ENCODE measurements at regions not wholly inside any gene's neighbourhood (a gene's known extent, or its start where the extent isn't known, plus 50 kb on each side); places are given as distances from the start of the nearest gene placed in this dataset.
A peak's percentile ranks its signal among the peaks of the same experiment; 100 is the strongest.
"Not testable (repeated sequence)": the region's sequence is repeated elsewhere in the genome, so short reads cannot be mapped to it uniquely, and the experiment has no call there.

GRCh38 chr7:66489065-66489464 is 139.6 kb upstream of the KCTD7 start:
- H3K36me3 ChIP-seq (ENCODE audit: insufficient read depth, low read length); H3K4me1 ChIP-seq (ENCODE audit: insufficient read depth, low read length); H3K27ac ChIP-seq (ENCODE audit: low read depth, low read length); H3K9ac ChIP-seq (ENCODE audit: low read depth, low read length); H3K27me3 ChIP-seq (ENCODE audit: insufficient read depth, low read length); H3K9me3 ChIP-seq (ENCODE audit: insufficient read depth, low read depth, low read length); H3K4me3 ChIP-seq (ENCODE audit: low read length): not testable (repeated sequence)
- WGBS: 96% methylated on average over 8 of the region's 8 CpGs

- H3K27ac ChIP-seq (ENCODE audit: low read depth, low read length); H3K9ac ChIP-seq (ENCODE audit: low read depth, low read length); H3K36me3 ChIP-seq (ENCODE audit: insufficient read depth, low read length); H3K9me3 ChIP-seq (ENCODE audit: insufficient read depth, low read depth, low read length); H3K27me3 ChIP-seq (ENCODE audit: insufficient read depth, low read length); H3K4me3 ChIP-seq (ENCODE audit: low read length); H3K4me1 ChIP-seq (ENCODE audit: insufficient read depth, low read length): not testable (repeated sequence)
- WGBS: 86% methylated on average over 2 of the region's 2 CpGs
Measured at GRCh38 chr7:66489741-66490140, 138.9 kb upstream of the KCTD7 start.

GRCh38 chr7:66490979-66491378 is 137.7 kb upstream of the KCTD7 start:
- not testable (repeated sequence) for H3K4me3 ChIP-seq (ENCODE audit: low read length); H3K9ac ChIP-seq (ENCODE audit: low read depth, low read length); H3K9me3 ChIP-seq (ENCODE audit: insufficient read depth, low read depth, low read length); H3K4me1 ChIP-seq (ENCODE audit: insufficient read depth, low read length); H3K27me3 ChIP-seq (ENCODE audit: insufficient read depth, low read length); H3K36me3 ChIP-seq (ENCODE audit: insufficient read depth, low read length)
- peak overlapping the region; percentile 89; the same call in 1 of the 2 replicates for H3K27ac ChIP-seq (ENCODE audit: low read depth, low read length)
- 77% methylated on average over 7 of the region's 11 CpGs for WGBS

GRCh38 chr7:66492405-66492804 is 136.3 kb upstream of the KCTD7 start:
- not testable (repeated sequence) for H3K9me3 ChIP-seq (ENCODE audit: insufficient read depth, low read depth, low read length); H3K27me3 ChIP-seq (ENCODE audit: insufficient read depth, low read length); H3K36me3 ChIP-seq (ENCODE audit: insufficient read depth, low read length); H3K4me1 ChIP-seq (ENCODE audit: insufficient read depth, low read length)
- Histone ChIP-seq H3K4me3 (ENCODE audit: low read length) (peak overlapping the region; percentile 65), H3K27ac (ENCODE audit: low read depth, low read length) (peak overlapping the region; percentile 93; the same call in 1 of the 2 replicates), H3K9ac (ENCODE audit: low read depth, low read length) (peak overlapping the region; percentile 90)
- 95% methylated on average over 7 of the region's 7 CpGs for WGBS

GRCh38 chr7:66493235-66494205 is 135.2 kb upstream of the KCTD7 start:
- Histone ChIP-seq H3K9me3 (ENCODE audit: insufficient read depth, low read depth, low read length) (no peaks in the 10 kb centered on the region), H3K4me1 (ENCODE audit: insufficient read depth, low read length) (no peaks in the 10 kb centered on the region), H3K4me3 (ENCODE audit: low read length) (peak overlapping the region; percentile 65), H3K27ac (ENCODE audit: low read depth, low read length) (peak overlapping the region; percentile 93), H3K9ac (ENCODE audit: low read depth, low read length) (peak overlapping the region; percentile 90), H3K27me3 (ENCODE audit: insufficient read depth, low read length) (no peaks in the 10 kb centered on the region), H3K36me3 (ENCODE audit: insufficient read depth, low read length) (no peaks in the 10 kb centered on the region)
- WGBS: 1% methylated on average over 68 of the region's 68 CpGs

- Histone ChIP-seq H3K4me3 (ENCODE audit: low read length) (no peak overlapping the region), H3K27me3 (ENCODE audit: insufficient read depth, low read length) (no peaks in the 10 kb centered on the region), H3K9ac (ENCODE audit: low read depth, low read length) (no peak overlapping the region), H3K9me3 (ENCODE audit: insufficient read depth, low read depth, low read length) (no peaks in the 10 kb centered on the region), H3K4me1 (ENCODE audit: insufficient read depth, low read length) (no peaks in the 10 kb centered on the region), H3K36me3 (ENCODE audit: insufficient read depth, low read length) (no peaks in the 10 kb centered on the region), H3K27ac (ENCODE audit: low read depth, low read length) (no peak overlapping the region)
- WGBS: 87% methylated on average over 5 of the region's 5 CpGs
Measured at GRCh38 chr7:66497346-66497745, 131.3 kb upstream of the KCTD7 start.

GRCh38 chr7:66500087-66500486 is 128.6 kb upstream of the KCTD7 start:
- no peak overlapping the region for H3K27ac ChIP-seq (ENCODE audit: low read depth, low read length)

GRCh38 chr7:66502230-66503035 is 126.2 kb upstream of the KCTD7 start:
- Histone ChIP-seq H3K9ac (ENCODE audit: low read depth, low read length) (no peak overlapping the region), H3K4me3 (ENCODE audit: low read length) (no peak overlapping the region), H3K4me1 (ENCODE audit: insufficient read depth, low read length) (no peaks in the 10 kb centered on the region), H3K36me3 (ENCODE audit: insufficient read depth, low read length) (no peaks in the 10 kb centered on the region), H3K9me3 (ENCODE audit: insufficient read depth, low read depth, low read length) (no peaks in the 10 kb centered on the region), H3K27me3 (ENCODE audit: insufficient read depth, low read length) (no peaks in the 10 kb centered on the region), H3K27ac (ENCODE audit: low read depth, low read length) (no peak overlapping the region)
- 93% methylated on average over 10 of the region's 12 CpGs for WGBS

More at GRCh38 chr7:66500087-66500486, 128.6 kb upstream of the KCTD7 start:
- Histone ChIP-seq H3K36me3 (ENCODE audit: insufficient read depth, low read length) (no peaks in the 10 kb centered on the region), H3K9ac (ENCODE audit: low read depth, low read length) (no peak overlapping the region), H3K4me1 (ENCODE audit: insufficient read depth, low read length) (no peaks in the 10 kb centered on the region), H3K27me3 (ENCODE audit: insufficient read depth, low read length) (no peaks in the 10 kb centered on the region), H3K9me3 (ENCODE audit: insufficient read depth, low read depth, low read length) (no peaks in the 10 kb centered on the region), H3K4me3 (ENCODE audit: low read length) (no peak overlapping the region)
- WGBS: 89% methylated on average over 3 of the region's 3 CpGs

- no peaks in the 10 kb centered on the region for H3K36me3 ChIP-seq (ENCODE audit: insufficient read depth, low read length)
- no peaks in the 10 kb centered on the region for H3K9me3 ChIP-seq (ENCODE audit: insufficient read depth, low read depth, low read length)
- WGBS: 88% methylated on average over 13 of the region's 13 CpGs
- no peaks in the 10 kb centered on the region for H3K27me3 ChIP-seq (ENCODE audit: insufficient read depth, low read length)
- no peak overlapping the region for H3K9ac ChIP-seq (ENCODE audit: low read depth, low read length)
- no peak overlapping the region for H3K4me3 ChIP-seq (ENCODE audit: low read length)
- no peaks in the 10 kb centered on the region for H3K4me1 ChIP-seq (ENCODE audit: insufficient read depth, low read length)
- no peak overlapping the region for H3K27ac ChIP-seq (ENCODE audit: low read depth, low read length)
Measured at GRCh38 chr7:66503036-66503370, 125.7 kb upstream of the KCTD7 start.

GRCh38 chr7:66503551-66504031 is 125.1 kb upstream of the KCTD7 start:
- H3K9me3 ChIP-seq (ENCODE audit: insufficient read depth, low read depth, low read length): no peaks in the 10 kb centered on the region
- no peaks in the 10 kb centered on the region for H3K27me3 ChIP-seq (ENCODE audit: insufficient read depth, low read length)
- H3K4me1 ChIP-seq (ENCODE audit: insufficient read depth, low read length): no peaks in the 10 kb centered on the region
- WGBS: 88% methylated on average over 19 of the region's 19 CpGs
- H3K4me3 ChIP-seq (ENCODE audit: low read length): no peak overlapping the region
- no peak overlapping the region for H3K9ac ChIP-seq (ENCODE audit: low read depth, low read length)
- H3K27ac ChIP-seq (ENCODE audit: low read depth, low read length): no peak overlapping the region
- no peaks in the 10 kb centered on the region for H3K36me3 ChIP-seq (ENCODE audit: insufficient read depth, low read length)

GRCh38 chr7:66504131-66504530 is 124.5 kb upstream of the KCTD7 start:
- Histone ChIP-seq H3K36me3 (ENCODE audit: insufficient read depth, low read length) (no peaks in the 10 kb centered on the region), H3K4me3 (ENCODE audit: low read length) (no peak overlapping the region), H3K27ac (ENCODE audit: low read depth, low read length) (no peak overlapping the region), H3K9me3 (ENCODE audit: insufficient read depth, low read depth, low read length) (no peaks in the 10 kb centered on the region), H3K9ac (ENCODE audit: low read depth, low read length) (no peak overlapping the region), H3K4me1 (ENCODE audit: insufficient read depth, low read length) (no peaks in the 10 kb centered on the region), H3K27me3 (ENCODE audit: insufficient read depth, low read length) (no peaks in the 10 kb centered on the region)
- 90% methylated on average over 10 of the region's 10 CpGs for WGBS

Measured in HUES64 (cell line).